Germinal center (tissue), 1 donor: ENCODE measurements at regions not wholly inside any gene's neighbourhood (a gene's known extent, or its start where the extent isn't known, plus 50 kb on each side); places are given as distances from the start of the nearest gene placed in this dataset.

ENCODE experiments used
- DNase-seq: peaks from one replicate; pipeline ENCODE4 v3.0.0; 2012; ENCODE audit warnings: mixed read lengths, low spot score

DNA sequence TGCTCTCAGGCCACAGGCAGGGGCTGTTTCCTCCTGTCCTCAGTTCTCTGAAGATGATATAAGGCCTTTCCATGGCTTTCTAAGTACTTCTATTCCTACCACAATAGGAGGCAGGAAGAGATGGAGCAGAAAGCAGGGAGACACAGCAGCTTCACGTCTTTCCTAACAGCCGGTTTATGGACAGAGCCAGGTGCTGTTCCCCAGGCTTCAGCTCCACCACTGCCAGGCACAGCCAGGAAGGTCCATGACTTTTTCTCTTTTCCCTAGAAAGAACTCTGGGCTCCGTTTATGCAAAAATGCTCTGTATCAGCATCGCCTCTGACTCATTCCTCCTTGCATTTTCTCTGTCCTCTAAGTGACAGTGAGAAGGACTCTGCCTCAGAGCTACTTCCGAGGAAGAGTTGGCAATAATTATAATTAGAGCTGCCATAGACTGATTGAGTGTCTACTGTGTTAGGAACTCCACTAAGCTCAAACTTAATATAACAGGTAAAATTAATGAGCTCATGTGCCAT, 478.5 kb downstream of the RASEF start:
- DNase-seq = no peak

DNA sequence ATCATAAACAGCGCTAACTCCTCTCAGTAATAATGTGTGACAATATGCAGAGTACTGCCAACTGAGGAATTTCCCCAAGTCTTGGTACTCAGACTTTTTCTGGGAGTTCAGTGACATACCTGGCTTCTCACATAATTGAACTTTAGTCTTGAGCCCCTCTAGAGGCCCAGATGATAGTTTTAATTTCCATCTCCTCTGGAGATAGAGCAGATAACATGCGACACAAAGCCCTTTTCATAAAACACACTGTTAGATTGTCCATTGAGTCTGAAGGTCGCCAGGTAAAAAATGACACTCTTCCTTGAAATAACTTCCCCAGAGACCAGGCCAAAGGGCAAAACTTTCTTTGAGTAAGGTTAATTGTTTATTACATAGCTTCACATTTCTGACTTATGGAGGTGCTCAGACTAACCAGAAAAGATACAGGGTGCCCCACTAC, 476.0 kb downstream of the RASEF start:
- no peak for DNase-seq

DNA sequence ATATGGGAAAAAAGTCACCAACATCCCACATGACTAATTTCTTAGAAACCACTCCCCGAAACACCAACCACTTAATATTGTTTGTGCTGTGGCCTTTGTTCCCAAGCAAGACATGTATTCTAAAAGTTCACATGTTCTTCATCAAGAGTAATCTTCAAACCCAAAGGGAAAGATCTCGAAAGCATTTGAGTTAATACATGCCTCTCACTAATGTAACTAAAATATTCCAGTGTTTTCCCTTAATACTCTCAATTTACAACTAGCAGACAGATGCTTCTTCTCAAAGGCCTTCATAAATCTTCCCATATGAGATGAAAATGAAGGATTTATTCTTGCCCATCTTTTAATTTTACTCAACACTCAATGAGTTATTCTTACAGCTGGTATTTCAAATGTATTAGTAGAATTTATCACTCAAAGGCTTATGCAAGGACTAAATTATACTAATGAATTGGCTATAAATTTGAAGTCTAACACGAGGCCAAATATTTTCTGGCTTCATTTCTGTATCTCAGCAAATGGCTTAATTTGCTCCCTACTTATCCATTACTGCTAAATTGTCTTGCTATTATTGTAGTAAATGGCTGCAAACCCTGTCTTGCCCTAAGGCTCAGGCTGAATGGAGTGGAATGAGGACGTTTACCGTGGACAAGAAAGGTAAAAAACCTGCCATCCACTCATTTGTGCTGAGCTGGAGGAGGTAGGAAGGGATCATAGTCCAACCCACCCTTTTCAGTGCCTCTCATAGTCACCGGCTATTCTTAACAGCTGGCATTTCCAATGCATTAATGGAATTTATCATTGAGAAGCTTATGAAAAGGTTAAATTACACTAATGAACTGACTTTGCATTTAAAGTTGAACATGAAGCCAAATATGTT, 474.4 kb downstream of the RASEF start:
- no peak for DNase-seq

DNA sequence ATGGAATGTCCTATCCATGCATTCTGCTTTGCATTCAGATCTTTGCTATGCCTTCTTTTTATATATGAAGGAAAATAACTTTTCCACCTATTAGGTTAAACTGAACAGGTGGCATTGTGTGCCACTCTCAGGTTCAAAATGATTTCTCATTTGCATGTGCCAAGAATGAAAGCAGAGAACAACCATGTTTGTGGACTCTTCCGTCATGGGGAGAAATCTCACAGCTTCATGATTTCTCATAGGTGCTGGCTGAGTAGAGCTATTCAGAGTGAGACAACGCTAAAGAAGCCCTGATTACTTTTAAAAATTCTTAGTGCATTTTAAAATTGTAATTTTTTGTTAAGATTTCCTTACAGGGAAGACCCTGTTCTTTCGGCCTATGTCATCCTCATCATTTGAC, 472.1 kb downstream of the RASEF start:
- no peak for DNase-seq

DNA sequence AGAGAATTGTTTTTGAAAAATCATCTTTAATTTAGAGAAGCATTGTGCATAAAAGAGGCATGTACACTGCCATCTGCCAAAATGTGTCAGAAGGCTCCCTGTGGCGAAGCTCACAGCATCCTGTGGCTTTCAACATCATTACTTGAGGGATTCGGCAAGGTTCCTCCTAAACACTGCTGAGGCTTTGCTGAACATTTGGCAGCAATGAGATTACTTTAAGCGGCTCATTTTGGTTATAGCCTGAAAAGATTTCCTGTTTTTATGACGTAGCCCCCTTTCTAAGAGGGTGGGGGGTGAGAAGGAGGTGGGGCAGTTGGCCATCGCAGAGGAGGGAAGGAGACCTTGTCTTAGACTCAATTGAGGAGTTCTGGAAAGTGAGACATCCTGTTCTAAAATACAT, 469.4 kb downstream of the RASEF start:
- no peak for DNase-seq

DNA sequence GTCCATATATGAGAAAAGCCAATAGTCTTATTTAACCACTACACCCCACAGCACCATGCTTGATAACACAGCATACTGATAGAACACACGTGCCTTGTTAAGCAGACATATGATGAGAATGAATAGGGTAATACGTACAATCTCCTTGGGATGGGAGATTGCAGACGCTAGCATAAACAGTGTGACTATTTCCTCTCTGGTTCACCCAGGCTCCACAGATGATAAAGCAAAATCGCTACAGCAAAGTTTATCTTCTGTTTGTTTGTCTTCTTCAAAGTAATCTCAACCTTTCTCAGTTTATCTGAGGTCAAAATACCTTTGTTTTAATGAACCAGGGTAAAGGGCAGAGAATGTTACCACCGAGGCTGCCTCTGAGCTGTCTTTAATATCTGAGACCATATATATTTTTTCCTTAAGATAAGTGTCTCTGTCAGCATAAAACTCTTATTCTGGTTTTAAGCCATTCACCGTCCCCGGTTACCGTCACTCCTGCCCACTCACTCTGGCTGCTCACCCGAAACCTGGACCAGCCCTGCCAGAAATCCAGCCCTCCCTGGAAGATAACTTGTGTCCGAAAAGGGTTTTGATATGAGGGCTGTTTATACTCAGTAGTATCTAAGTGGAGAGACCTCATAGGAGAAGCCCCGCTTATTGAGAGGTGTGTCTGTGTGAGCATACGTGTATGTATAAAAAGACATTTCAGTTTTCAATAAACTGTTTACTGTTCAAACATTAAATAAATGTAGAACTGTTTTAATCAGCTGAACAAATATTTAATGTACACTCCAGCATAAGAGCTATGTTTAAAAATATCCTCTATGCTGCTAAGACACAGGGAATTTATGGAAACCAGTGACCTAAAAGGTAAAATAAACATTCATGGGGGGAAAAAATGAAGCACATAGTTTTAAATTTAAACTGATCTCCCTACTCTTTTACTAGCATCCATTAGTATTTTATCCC, 465.4 kb downstream of the RASEF start:
- DNase-seq = no peak

DNA sequence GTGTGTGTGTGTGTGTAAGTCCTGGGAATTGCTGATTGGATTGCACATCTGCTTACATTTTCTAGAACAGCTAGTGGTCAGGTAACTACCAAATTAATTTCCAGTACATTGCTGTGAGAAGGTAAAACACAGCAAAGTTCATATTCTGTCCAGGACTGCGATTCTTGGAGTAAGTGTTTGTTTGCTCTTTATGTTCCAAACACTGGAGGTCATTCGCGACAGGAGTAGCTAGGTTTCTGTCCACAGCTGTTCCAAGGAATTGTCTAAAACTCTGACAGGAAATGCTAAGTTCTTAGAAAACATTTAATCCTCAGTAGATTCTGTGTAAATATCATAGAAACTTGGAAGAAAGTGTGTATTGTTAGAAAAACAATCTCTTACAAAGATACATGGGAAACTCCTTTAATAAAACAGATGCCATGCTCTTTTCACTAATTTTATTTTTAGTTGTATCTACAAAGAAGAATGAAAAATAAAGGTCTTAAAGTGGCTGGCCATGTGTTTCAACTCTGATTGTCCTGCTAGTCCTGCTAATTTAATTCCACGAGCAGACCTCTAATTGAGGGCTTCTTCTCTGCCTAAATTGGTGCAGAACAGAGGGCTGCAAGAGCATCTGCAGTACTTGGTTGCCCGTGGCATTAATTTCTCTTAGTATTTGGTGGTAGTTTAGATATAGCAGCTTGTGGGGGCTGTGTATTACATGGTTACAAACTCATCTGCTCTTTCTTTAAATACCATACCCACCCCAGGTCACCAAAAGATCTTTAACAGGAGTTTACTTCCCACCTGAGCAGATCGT, 464.5 kb downstream of the RASEF start:
- no peak for DNase-seq

DNA sequence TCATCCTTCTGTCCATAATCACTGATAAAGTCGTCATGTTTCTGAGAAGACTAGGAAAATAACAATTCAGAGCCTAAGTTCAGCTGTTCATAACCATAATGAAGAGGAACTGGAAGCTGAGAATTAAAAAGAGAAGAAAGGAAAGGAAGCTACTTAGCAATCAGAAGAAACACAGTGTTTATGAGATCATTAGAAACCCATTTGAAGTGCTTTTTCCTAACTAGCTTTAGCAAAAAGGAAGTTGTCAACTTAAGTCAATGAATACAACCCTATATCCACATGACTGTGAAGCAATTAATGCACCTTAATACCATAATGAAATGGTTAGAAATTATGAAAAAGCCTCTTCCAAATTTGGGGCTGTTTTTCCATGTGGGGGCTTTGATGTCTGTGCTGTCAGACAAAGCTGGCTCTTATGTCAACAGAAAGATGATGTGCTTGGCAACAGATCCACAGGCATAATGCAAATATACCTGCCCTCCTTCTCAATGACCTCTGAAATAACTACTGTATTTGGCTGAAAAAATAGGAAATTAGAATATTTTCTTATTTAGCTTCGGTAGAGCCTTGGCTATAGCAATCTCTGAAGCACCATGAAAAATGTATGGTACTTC, 463.5 kb downstream of the RASEF start:
- no peak for DNase-seq

DNA sequence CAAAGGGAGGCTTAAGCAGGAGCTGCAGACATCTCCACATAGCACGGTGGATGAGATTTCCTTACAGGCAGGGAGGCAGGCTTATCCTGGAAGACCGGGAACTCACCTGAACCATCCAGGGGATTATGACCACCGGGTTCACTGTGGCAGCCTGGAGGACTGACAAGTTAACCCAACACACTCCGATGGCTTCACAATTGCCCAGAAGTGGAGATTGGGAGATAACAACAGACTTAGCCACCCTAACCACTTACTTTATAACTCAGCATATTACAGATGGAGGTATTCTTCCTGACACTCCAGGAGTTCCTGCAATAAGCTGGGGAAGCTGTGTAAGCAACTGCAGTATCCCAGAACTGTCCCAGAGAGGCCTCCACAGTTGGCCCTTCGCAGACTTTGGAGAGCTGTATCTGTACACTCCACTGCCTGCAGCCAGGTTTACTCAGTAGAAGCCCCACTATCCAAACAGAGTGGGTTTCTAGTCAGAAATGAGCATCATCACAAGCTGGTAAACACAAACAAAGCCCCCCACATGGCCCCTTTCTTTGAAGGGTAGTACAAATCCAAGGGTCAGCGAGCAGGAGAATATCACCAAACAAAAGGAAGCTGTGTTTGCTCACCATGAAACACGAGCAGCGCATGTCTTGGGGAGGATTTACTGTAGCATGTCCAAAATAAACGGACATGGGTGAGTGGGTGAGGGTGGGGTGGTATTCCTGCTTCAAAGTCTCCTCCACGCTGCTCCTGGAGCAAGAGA, 462.2 kb downstream of the RASEF start:
- DNase-seq = no peak

DNA sequence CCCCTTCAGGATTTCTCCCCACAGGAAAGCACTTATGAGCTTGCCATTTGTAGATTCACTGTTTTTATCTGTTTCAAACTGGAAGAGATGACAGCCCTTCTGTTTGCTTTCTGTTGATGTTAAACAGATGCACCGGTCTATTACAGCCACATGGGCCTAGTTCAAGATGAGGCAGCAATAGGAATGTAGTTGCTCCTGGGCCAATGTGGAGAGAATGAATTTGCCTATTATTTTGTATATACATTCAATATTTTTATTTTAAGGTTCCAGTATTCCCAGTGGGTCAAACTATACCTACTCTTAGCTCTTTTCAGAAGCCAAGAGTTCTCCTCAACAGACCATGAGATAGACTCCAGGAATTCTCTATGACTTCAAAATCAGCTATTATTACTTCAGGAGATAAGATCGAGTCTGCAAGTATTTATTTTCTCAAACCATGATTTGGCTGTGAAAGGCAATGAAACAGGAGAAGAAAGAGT, 461.6 kb downstream of the RASEF start:
- DNase-seq = no peak

DNA sequence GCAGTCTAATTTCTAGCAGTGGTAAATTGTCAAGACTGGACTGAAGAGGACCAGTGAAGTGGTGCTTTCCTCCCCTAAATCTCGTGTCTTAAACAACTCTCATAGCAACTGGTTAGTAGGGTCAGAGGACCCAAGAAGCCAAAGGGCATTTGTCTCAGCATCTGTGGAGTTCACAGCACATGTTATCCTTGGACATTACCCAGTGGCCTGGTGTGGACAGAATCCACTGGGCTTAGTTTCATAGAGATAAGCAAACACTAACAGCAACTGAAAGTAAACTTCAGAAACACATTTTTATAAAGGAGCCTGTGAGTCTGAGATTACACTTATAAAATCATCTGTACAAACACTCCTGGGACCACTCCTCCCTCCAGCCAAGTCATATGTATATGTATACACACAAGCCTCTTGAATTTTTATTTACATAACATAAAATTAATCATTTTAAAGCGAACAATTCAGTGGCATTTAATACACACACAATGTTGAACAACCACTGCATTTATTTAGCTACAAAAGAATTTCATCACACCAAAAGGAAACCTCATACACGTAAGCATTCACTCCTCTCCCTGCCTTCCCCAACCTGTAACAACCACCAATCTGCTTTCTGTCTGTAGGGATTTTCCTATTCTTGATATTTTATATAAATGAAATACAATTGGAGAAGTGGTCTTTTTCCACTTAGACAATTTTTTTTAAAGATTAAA, 457.8 kb downstream of the RASEF start:
- DNase-seq = no peak

DNA sequence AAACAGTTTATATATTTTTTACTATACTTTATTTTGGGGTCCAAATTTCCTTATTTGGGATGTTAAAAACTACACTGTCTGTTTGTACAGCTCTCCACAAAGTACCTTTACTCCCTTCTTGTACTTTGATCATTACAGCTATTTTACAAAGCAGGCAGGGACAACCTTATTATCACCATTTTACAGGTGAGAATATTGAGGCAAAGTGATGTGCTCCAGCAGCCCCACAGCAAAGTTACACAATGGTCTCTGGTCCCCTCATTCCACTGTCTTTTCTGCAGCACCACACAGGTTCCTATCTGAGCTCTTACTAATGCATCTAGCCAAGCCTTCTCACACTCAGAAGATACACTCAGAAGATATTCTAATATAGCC, 457.3 kb downstream of the RASEF start:
- DNase-seq = no peak

DNA sequence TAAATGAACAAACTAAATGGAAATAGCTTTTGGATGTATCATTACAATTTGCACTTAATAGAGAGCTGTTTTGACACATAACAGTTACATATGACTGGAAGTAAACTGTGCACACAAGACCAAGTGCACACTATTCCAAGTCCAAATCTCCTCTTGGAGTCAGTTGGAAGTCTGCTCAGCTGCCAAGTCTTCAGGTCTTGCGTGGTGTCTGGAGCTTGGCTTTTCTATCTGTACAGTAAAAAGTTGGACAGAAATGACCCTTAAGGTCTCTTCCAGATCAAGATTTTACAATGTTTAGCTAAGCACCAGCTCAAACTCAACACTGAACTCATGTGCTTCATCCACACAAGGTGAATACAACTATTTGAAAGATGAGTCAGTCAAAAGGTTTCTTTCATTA, 456.9 kb downstream of the RASEF start:
- no peak for DNase-seq

DNA sequence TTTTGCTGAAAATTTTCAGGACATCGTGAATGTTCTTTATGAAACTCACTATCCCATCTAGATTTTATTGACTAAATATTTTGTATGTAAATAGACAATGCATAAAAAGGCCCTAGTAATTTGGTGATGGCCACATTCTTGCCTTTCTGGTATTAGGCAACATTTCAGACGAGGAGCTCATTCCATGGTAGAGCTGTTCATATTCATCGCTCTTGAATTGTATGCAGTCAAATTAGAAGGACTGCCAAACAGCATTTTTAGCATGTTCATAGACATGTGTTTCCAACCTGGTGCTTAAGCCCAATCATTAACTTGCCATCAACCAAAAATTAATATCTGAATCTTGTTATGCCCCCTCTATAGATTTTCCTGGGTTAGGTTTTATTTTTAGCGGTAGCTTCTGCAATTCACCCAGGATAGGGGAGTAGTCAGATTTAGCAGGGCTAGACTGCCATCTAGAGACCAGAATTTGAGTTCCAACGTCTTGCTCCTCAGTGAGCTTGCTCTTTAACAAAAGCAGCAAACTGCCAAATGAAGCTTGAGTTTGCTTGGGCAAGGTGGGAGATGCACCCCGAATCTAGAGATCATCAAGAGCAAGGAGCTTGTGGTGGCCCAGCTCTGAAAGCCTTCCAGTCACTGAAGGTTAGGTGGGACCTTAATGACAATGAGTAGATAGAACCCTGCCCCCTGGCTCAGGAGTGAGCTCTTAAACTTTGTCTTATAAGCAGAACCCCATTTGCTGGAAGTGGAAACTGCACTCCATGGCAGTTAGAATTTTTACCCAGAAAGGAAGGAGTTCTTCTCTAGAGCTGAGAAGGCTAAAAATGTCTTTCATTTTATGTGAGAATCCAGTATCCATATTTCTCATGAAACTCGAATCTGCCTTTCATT, 456.2 kb downstream of the RASEF start:
- DNase-seq = peak; percentile 8

DNA sequence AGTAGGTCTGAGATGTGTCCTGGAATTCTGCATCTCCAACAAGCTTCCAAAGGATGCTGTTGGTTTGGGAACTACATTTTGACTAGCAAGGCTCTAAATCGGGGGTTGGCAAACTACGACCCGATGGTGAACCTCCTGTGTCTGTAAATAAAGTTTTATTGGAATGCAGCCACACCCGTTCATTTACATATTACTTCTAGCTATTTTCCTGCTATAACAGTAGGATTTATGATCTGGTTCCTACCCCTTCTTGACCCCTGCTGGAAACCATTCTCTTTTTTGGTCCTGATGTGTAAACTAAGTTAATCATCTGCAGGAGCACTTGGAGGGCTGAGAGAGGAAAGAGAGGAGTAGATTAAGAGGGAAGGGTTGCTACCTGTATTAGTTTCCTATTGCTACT, 454.5 kb downstream of the RASEF start:
- no peak for DNase-seq

DNA sequence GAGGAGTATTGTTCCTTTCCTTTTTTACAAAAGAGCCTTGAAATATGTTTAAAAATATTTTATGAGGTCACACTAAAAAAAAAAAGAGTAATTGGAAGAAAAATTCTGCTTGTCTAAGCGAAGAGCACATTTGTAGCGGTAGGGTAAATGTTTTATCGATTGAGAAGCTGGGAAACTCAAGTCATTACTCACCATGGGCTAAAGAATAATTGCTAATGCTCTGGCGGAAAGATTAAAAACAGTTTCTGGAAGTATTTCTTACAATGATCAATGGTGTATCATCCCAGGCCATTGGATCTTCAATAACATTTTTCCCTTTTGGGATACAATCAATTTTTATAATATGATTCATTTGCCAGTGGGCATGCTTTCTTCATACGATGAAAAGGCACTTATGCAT, 450.0 kb downstream of the RASEF start:
- no peak for DNase-seq

DNA sequence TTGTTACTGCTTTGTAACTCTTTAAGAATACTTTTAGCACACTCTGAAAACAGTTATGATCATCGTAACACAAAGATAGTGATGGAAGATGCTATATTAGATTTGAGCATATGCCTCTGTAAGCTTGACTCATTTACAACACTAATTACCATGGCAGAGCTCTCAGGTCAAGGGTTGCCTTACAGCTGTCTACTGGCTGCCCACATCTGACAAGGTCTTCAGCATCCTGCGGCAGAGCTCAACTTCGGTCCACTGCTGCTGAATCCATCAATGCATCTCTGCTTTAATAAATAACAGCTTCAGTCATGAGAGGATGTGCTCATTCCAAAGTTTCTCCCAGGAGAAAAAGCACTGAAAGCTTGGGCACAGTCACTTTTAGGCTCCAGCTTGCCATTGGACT, 449.4 kb downstream of the RASEF start:
- DNase-seq = no peak

DNA sequence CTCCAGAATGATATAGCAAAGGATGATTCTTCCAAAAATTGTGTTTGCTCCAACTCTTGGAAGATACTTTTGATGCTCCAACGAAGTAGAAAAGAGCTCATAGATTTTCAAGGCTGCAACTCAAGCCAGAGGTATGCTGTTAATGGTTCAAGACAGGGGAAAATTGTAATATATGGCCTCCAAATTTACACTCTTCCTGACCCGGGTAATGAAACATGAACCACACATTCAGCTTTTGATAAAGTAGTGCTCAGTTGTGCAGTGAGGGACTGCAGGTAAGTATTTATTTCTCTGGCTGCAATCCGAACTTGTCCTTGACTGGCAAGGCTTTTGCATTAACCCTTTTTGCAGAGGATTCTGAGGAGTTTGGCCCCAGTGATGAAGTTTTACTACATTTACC, 446.4 kb downstream of the RASEF start:
- no peak for DNase-seq

DNA sequence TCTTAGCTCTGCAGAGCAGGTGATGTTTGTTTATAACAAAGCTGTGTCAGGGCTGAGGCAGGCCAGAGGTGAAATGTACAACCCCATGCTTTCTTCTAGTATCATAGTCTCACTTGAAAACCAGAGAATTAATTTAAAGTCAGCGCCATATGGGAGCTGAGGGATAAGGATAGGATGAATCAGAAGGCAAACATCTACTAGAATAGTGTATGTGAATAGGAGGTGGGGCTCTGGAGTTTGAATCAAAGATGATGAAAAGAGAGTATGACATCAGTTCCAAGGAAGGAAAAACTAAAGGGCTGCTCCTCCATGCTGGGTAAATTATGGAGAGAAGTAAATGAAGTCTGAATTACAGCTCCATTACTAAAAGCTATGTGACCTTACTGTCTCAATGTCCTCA, 441.5 kb downstream of the RASEF start:
- DNase-seq = no peak
